HepG2 (cell line): ENCODE measurements at regions not wholly inside any gene's neighbourhood (a gene's known extent, or its start where the extent isn't known, plus 50 kb on each side); places are given as distances from the start of the nearest gene placed in this dataset.
"Not testable (repeated sequence)": the region's sequence is repeated elsewhere in the genome, so short reads cannot be mapped to it uniquely, and the experiment has no call there.

Source experiments
- CTCF ChIP-seq: sonication (generic); formaldehyde crosslinking; IDR thresholded peaks from 2 replicates; pipeline ENCODE4 v1.5.0; 2020; ENCODE audit warnings: mild to moderate bottlenecking, missing genetic modification reagents, moderate library complexity
- EP300 ChIP-seq, 3 experiments: sonication (generic) in 1 of 3; formaldehyde crosslinking in 1 of 3; IDR thresholded peaks; 2 replicates each; pipeline versions ENCODE4 v1.5.1 to v1.6.1; 2011 to 2020; ENCODE audit warnings: low read depth in 2 of 3, low read length in 2 of 3, borderline replicate concordance in 1 of 3, improper control_type of control experiment in 1 of 3, mild to moderate bottlenecking in 1 of 3, missing genetic modification reagents in 1 of 3, moderate library complexity in 1 of 3
- SATB2 ChIP-seq: sonication (generic); formaldehyde crosslinking; IDR thresholded peaks from 2 replicates; pipeline ENCODE4 v1.5.0; 2020; ENCODE audit warnings: missing genetic modification reagents
- TF ChIP-seq, protein P1 (sequence below): IDR thresholded peaks from 2 replicates; pipeline ENCODE4 v1.6.1; 2012; ENCODE audit warnings: inconsistent platforms

DNA sequence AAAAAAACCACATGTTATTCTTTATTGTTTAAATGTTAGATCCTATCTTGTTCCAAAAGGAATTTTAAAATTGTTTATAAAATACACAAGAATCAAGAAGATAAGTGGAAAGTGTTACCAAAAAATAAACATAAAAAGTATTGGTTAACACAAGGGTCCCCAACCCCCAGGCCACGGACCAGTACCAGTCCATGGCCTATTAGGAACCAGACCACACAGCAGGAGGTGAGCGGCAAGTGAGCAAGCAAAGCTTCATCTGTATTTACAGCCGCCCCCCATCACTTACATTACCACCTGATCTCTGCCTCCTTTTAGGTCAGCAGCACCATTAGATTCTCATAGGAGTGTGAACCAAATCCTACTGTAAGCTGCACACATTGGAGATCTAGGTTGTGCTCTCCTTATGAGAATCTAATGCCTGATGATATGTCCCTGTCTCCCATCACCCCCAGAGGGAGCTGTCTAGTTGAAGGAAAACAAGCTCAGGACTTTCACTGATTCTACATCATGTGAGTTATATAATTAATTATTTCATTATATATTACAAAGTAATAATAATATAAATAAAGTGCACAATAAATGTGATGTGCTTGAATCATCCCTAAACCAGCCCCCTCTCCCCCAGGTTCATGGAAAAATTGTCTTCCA is 86.3 kb upstream of the CDK13 start:
- not testable (repeated sequence) for TF ChIP-seq SATB2 (CRISPR knock-in tag); CTCF; EP300 (IDR thresholded peaks at IDR 0.05; ENCODE audit: low read depth in 2 of 2, low read length in 2 of 2); EP300 (CRISPR knock-in tag; IDR thresholded peaks at IDR 0.05; ENCODE audit: borderline replicate concordance)
- TF ChIP-seq, protein P1, sequence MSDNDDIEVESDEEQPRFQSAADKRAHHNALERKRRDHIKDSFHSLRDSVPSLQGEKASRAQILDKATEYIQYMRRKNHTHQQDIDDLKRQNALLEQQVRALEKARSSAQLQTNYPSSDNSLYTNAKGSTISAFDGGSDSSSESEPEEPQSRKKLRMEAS, result not testable (repeated sequence)
